GM10266 (cell line): ENCODE measurements at regions not wholly inside any gene's neighbourhood (a gene's known extent, or its start where the extent isn't known, plus 50 kb on each side); places are given as distances from the start of the nearest gene placed in this dataset.

Experiments used
- DNase-seq: peaks from one replicate; pipeline ENCODE4 v3.0.0; 2012; ENCODE audit errors: extremely low spot score
- TF ChIP-seq, protein P1 (sequence below): IDR thresholded peaks from 2 replicates; pipeline ENCODE4 v1.5.1; 2012; ENCODE audit warnings: mild to moderate bottlenecking, low read depth; ENCODE audit not compliant: control insufficient read depth, insufficient read depth; ENCODE audit errors: missing control alignments

DNA sequence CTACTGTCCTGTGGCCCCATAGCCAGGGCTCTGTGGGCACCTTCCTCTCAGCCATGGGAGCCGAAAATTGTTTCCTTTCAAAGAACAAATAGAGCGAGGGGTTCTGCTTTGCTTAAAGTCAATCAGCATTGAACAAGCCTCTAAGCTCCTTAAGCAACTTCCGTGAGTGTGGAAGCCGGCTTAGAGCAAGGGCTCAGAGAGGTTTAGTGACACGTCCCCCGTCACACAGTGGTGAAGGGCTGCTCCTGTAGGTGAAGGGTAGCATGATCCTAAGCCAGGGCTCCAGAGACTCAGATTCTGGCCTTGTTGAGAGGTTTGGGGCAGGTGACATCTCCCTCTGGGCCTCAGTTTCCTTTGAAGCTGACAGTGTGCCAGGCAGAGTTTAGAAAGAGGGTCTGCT is 94.0 kb upstream of the WNT4 start:
- TF ChIP-seq, protein P1, sequence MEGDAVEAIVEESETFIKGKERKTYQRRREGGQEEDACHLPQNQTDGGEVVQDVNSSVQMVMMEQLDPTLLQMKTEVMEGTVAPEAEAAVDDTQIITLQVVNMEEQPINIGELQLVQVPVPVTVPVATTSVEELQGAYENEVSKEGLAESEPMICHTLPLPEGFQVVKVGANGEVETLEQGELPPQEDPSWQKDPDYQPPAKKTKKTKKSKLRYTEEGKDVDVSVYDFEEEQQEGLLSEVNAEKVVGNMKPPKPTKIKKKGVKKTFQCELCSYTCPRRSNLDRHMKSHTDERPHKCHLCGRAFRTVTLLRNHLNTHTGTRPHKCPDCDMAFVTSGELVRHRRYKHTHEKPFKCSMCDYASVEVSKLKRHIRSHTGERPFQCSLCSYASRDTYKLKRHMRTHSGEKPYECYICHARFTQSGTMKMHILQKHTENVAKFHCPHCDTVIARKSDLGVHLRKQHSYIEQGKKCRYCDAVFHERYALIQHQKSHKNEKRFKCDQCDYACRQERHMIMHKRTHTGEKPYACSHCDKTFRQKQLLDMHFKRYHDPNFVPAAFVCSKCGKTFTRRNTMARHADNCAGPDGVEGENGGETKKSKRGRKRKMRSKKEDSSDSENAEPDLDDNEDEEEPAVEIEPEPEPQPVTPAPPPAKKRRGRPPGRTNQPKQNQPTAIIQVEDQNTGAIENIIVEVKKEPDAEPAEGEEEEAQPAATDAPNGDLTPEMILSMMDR, result no peak
- DNase-seq, result no peak

DNA sequence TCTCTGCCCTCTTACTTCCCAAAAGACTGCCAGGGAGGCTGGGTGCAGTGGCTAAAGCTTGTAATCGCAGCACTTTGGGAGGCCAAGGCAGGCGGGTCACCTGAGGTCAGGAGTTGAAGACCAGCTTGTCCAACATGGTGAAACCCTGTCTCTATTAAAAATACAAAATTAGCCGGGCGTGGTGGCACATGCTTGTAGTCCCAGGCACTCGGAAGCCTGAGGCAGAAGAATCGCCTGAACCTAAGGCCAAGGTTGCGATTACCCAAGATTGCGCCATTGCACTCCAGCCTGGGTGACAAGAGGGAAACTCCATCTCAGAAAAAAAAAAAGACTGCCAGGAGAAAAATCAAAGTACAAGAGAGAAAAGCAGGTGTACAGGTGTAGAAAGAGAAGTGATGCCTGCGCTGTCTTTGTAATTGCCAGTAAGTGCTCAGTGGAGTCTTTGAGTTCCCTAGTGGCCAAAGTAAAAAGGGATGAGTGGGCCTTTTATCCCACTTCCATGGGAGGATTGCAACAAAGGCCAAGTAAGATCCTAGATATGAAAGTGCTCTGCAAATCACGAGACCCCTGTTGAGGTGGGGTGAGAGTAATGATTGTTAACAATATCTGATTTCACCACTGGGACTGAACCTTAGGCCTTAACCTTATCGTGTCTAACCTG is 94.7 kb upstream of the WNT4 start:
- no peak for DNase-seq
- TF ChIP-seq, protein P1, result no peak

DNA sequence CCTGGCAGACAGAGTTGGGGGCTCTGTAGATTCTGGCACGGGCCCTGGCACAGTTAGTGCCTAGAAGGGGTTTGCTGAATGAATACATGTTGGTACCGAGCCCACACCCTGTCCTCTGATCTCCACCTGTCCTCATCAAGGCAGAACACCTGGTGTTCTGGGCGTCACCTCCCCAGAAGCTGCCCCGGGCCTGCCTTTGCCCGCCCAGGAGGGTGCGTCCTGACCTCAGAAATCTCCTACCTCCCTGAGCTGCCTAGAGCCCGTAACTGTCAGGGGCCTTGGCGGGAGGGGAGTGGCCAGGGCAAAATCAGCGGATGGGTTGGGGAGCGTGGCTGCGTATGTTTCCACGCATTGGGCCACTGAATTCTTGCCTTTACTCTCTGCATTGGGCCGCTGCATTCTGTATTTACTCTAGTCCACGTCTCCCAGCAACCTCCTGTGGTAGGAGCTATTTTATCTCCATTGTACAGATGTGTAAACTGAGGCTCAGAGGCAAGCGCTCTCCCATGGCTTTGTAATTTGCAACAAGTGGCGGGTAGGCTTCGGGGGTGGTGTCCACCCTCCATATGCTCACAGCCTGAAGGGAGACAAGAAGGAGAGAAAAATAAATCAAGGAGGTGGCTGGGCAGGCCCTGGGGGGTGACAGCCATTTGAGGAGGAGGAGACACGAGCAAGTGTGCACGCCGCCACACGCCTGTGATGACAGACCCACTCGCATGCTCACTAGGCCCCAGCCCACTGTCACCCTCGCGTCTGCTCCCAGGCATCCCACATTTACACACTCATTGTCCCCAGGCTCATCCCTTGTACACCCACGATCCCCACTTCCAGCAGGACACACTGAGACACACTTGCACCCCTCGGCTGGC is 95.7 kb upstream of the WNT4 start:
- DNase-seq, result no peak
- TF ChIP-seq, protein P1, result no peak

DNA sequence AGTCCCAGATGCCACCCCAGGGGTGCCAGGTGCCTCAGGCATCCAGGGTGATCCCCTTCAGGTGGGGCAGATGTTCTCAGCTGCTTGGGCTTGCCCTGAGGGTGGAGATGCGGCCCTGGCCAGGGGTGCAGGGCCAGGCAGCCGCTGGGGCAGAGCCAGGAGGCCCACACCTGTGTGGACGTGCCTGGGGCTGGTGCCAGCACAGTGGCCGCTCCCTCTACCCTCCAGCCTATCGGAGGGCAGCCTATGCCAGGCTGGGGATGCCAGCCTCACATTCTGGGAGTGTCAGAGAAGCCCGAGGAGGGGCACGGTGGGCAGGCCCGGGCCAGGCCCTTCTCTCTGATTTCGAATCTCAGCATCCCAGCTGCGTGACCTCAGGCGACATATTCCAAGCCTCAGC is 96.5 kb upstream of the WNT4 start:
- DNase-seq, result no peak
- TF ChIP-seq, protein P1, result no peak

DNA sequence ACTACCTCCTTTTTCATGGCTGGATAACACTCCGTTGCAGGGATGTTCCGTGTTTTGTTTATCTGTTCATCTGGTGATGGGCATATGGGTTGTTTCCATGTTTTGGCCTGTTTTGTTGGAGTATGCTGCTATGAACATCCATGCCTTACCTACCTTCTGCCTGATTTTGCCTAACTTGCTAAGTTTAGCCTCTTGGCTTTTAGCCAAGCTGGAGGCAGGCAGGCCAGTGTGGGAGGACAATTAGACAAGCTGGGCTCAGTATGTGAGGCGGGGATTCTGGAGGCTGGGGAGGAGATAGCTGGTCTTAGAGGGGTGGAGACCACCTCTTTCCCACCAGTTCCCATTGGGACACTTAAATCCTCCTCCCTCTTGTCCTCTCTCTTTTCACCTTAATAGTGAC is 98.4 kb upstream of the WNT4 start:
- no peak for DNase-seq
- TF ChIP-seq, protein P1, result no peak

DNA sequence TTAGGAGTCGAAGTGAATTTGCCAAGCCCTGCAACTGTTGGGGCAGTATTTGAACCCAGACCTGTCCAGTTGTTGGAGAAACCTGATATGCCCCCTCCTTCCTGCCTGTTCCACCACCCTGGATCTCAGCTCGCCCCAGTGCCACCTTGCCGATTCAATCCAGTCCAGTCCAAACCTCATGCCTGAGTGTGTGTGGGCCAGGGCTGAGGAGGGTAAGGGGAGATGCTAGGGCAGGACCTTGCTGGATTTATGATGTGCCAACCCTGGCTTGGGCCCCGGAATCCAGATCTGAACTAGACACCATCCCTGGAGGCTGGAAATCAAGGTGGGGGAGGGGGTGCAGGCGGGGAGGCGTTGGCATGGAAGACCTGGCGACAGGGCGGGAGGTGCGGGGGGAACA is 98.9 kb upstream of the WNT4 start:
- DNase-seq, result no peak
- TF ChIP-seq, protein P1, result no peak

DNA sequence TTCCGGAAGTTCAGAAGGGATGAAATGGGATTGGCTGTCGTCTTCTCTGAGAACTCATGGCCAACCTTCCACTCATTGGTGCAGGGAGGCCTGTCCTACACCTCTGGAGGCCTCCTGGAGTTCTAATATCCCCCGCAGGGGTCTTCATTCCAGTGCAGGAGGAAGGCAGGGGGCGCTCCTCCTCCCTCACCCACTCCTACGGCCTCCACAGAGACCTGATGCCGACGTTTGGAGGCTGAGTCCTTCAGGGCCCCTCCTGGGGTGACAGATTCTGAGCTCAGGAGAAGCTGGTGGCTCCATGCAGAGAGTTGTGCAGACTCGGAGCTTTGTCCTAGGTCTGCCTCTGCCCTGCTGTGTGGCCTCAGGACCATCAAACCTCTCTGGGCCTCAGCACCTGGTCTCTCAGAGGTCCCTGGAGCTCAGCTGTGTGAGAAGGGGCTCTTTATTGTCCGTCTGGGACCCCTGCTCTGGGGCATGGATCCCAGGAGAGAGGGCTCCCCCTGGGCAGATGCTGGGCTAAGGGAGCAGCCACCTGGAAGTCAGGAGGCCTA is 102.3 kb upstream of the WNT4 start:
- no peak for DNase-seq
- TF ChIP-seq, protein P1, result no peak
